Esophagus mucosa (tissue), 1 donor: ENCODE measurements at regions not wholly inside any gene's neighbourhood (a gene's known extent, or its start where the extent isn't known, plus 50 kb on each side); places are given as distances from the start of the nearest gene placed in this dataset.
"Not testable (repeated sequence)": the region's sequence is repeated elsewhere in the genome, so short reads cannot be mapped to it uniquely, and the experiment has no call there.

Experiments used
- ATAC-seq: fragments of 200-7000 bp; cut with Tn5 transposase; one replicate; pipeline ENCODE4 v1.9.1; 2020
- donor health status: DM: yes; HTN: yes; CAD: no.

- no peak for ATAC-seq
These were observed 201.8 kb upstream of the BRINP3 start for GRCh38 chr1:190679454-190679853.

GRCh38 chr1:190679983-190680382 lies 202.3 kb upstream of the BRINP3 start:
- ATAC-seq = no peak

GRCh38 chr1:190685676-190686075 lies 208.0 kb upstream of the BRINP3 start:
- no peak for ATAC-seq

- ATAC-seq = no peak
These were observed 210.4 kb upstream of the BRINP3 start for GRCh38 chr1:190688096-190688495.

- not testable (repeated sequence) for ATAC-seq
These were observed 220.8 kb upstream of the BRINP3 start for GRCh38 chr1:190698488-190698887.

- no peak for ATAC-seq
These were observed 221.5 kb upstream of the BRINP3 start for GRCh38 chr1:190699165-190699564.

GRCh38 chr1:190708418-190709057 lies 230.9 kb upstream of the BRINP3 start:
- ATAC-seq = no peak

- ATAC-seq = no peak
These were observed 233.4 kb upstream of the BRINP3 start for GRCh38 chr1:190711069-190711468.

- ATAC-seq = no peak
These were observed 239.4 kb upstream of the BRINP3 start for GRCh38 chr1:190717055-190717454.

GRCh38 chr1:190736971-190737590 lies 259.4 kb upstream of the BRINP3 start:
- ATAC-seq = no peak

GRCh38 chr1:190738317-190738716 lies 260.7 kb upstream of the BRINP3 start:
- no peak for ATAC-seq

GRCh38 chr1:190739926-190740325 lies 262.3 kb upstream of the BRINP3 start:
- no peak for ATAC-seq

GRCh38 chr1:190747704-190748103 lies 270.0 kb upstream of the BRINP3 start:
- ATAC-seq = no peak

GRCh38 chr1:190752131-190752530 lies 274.5 kb upstream of the BRINP3 start:
- ATAC-seq = no peak

GRCh38 chr1:190754666-190755065 lies 277.0 kb upstream of the BRINP3 start:
- no peak for ATAC-seq

GRCh38 chr1:190759807-190760206 lies 282.1 kb upstream of the BRINP3 start:
- no peak for ATAC-seq

- ATAC-seq = no peak
These were observed 284.7 kb upstream of the BRINP3 start for GRCh38 chr1:190762325-190762724.

GRCh38 chr1:190792873-190793272 lies 315.2 kb upstream of the BRINP3 start:
- ATAC-seq = no peak

GRCh38 chr1:190807629-190808028 lies 330.0 kb upstream of the BRINP3 start:
- no peak for ATAC-seq

- ATAC-seq = no peak
These were observed 330.4 kb upstream of the BRINP3 start for GRCh38 chr1:190808035-190808434.

GRCh38 chr1:190809312-190809711 lies 331.6 kb upstream of the BRINP3 start:
- ATAC-seq = no peak

GRCh38 chr1:190812996-190813395 lies 335.3 kb upstream of the BRINP3 start:
- ATAC-seq = no peak

GRCh38 chr1:190832511-190832910 lies 354.8 kb upstream of the BRINP3 start:
- ATAC-seq = no peak

GRCh38 chr1:190835658-190836057 lies 358.0 kb upstream of the BRINP3 start:
- ATAC-seq = no peak

GRCh38 chr1:190837200-190837599 lies 359.5 kb upstream of the BRINP3 start:
- ATAC-seq = not testable (repeated sequence)
